ENCODE measurements at regions not wholly inside any gene's neighbourhood (a gene's known extent, or its start where the extent isn't known, plus 50 kb on each side); places are given as distances from the start of the nearest gene placed in this dataset.
"Not testable (repeated sequence)": the region's sequence is repeated elsewhere in the genome, so short reads cannot be mapped to it uniquely, and the experiment has no call there.

DNA sequence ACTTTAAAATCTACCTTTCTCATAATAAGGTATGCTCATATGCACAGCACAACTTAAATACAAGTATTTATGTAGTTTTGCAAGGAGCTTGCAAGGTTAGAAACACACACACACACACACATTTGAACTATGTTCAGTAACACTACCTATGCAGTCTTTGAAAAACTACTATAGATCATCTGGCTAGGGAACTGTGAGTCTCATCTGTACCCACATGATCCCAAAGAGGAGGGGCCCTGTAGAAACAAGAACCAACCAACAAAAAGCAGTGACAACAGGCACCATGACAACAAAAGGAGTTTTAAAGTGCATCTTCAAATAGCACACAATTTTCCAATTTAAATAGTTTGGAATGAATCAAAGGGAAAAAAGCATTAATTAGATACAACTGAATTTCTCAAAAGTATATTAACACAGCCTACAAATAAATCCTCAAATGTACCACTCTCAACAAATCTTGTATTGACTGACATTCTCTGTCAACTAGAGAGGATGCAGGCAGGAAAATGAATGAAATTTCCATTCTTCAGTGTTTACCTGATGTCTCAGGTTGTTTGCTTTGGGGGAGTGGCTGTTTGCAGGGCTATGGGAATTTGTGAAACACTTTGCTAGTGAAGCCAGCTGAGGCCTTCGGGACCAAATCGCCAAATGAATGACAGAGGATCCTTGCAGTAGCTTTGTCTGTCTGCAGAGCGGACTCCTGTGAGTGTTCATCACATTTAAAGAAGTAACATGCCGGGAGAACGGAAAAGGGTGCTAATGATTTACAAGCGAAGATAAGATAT lies 297.6 kb downstream of the BCL2L11 start:
- H3K4me3 ChIP-seq, H3K27ac ChIP-seq: not testable (repeated sequence)

DNA sequence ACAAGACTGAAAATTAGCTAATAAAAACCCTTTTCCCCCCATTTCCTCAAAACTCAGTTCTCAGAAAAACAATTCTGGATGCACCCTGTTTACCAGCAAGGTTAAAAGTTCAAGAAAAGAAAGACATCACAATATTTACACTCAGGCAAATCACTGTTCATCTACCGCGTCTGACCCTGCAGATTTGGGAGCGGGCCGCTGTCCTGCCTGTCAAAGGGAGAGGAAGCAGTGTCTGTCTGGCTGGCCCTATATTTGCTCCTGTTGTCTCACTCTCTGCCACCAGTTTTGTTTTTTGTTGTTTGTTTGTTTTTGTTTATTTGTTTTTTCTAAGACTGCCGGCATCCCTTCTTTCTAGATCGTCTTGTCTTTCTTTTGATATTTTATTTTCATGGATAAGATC lies 299.4 kb downstream of the BCL2L11 start:
- not testable (repeated sequence) for H3K4me3 ChIP-seq, H3K27ac ChIP-seq

DNA sequence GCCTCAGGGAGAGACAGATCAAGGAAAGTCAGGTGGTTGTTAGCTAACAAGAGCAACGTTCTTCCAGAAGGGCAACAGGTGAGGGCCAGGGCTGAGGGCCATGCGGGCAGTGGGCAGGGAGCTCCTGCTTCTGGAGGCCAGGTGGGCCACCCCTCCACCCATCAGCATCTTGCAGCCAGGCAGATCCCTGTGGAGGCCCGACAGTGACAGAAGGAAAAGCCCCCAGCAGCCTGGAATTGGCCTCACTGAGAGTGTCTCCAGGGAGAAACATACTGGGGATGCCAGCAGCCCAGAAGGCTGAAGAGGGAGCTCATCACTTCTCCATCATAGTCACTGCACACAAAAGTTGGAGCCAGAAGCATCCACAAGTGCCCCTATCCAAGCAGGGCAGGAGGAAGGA lies 300.1 kb downstream of the BCL2L11 start:
- H3K4me3 ChIP-seq = not testable (repeated sequence)
- H3K27ac ChIP-seq = peak overlapping the region in 2 of 21 experiments; percentile 30 to 54

DNA sequence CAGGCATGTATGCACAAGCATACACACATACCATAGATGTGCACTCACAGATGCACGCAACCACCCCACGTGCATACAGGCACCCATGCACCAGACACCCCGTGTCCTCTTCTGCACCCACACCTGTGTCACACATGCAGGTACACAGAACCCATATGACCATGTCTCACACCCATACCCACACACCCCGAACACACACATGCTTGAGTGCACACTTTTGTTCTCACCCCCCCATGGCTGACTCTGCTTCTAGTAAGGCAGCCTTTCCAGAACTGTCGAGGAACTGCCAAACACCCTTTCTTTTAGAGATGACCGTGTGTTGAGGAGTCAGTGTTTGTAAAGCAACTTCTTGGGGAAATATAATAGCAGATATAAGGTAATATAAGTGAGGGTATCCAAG lies 301.2 kb downstream of the BCL2L11 start:
- not testable (repeated sequence) for H3K27ac ChIP-seq, H3K4me3 ChIP-seq

DNA sequence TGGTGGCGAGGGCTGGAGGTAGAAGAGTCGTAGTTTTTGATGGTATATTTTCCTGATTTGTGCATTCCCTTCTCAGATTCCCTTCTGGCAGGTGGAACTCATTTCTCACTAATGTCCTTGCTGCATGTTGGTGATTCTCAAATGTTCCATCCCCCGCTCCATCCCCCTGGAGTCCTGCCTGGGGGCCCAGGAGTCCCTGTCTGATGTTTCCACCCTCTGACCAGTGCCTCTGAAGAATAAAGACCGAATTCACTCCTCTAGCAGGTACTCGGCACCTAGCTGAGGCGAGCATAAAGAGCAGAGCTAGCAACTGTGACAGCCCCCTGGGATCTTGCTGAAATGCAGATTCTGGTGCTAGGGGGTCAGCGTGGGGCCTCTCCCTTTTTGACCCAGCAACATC lies 301.8 kb downstream of the BCL2L11 start:
- H3K4me3 ChIP-seq = not testable (repeated sequence)
- H3K27ac ChIP-seq = peak overlapping the region in 1 of 21 experiments; percentile 0

DNA sequence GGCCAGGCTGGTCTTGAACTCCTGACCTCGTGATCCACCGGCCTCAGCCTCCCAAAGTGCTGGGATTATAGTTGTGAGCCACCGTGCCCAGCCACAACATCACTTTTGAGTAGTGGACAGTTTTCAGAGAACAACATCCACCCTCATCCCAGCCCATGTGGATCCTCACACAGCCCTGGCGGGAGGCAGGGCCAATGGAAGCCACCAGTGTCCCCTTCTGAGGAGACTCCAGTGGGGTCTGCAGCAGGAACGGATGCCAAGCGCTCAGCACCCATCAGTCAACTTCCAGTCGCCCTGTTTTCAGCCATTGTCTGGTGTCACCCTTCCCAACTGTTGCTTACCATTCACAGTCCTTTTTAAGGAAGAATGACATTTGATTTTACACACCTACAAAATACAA lies 302.5 kb downstream of the BCL2L11 start:
- H3K4me3 ChIP-seq = not testable (repeated sequence)
- peak overlapping the region in 1 of 21 experiments; percentile 0 for H3K27ac ChIP-seq

DNA sequence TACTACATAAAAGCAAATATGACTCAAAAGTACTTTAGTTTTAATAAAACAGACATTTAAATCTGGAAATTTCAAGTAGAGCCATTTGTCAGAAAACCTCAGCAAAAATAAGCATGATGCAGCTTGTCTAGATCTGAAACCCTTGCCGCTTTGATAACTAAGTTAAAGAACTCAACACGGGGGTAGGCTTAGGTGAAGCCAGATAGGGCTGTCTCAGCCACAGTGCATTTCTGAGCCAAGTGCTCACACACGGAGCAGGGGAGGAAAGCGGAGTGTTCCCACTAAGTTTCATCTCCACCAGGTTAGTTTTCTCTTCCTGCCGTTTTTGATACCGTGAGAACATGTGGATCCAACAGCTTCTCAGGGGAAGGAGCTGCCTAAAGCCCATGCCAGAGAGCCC lies 303.5 kb downstream of the BCL2L11 start:
- not testable (repeated sequence) for H3K4me3 ChIP-seq
- peak overlapping the region in 2 of 21 experiments; percentile 63 to 85 for H3K27ac ChIP-seq

DNA sequence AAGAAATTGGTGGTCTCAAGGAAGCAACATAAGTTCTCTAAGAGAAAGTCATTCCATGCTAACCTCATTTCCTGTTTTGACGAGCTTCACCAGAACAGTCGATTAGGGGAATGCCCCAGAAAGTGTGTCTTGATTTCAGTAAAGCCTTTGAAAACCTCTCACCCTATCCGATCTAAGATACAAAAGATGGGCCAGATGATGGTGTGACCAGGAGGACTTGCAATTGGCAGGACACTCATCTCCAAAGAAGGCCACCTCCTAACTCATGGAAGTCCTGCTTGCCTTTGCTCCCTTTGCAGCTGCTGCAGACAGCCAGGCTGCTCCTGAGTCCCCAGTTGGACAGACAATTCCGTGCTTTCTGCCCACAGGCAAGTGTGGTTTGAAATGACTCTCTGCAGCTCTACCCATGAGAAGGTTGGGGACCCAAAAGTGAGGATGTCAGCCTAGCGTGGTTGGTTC lies 304.2 kb downstream of the BCL2L11 start:
- H3K4me3 ChIP-seq = not testable (repeated sequence)
- peak overlapping the region in 7 of 21 experiments; percentile 1 to 85 (median 53) for H3K27ac ChIP-seq

DNA sequence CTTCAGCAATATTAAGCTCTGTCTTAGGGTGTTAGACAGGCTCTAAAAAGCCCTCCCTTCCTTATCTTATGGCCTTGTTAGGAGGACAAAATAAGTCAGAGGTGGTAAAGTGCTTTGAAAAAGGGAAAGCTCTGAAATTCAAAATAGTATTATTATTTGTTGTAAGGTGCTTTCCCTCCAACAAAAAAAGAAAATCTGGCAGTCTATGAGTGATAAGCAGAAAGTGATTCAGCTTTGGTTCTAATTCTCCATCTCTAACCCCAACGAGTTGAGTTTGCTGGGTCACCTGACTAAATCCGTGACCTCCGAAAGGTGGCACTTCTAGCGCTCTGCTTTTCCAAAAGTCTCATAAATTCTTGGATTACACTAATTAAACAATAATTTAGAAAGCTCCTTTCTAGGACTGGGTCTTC lies 305.1 kb downstream of the BCL2L11 start:
- H3K27ac ChIP-seq = peak overlapping the region in 4 of 21 experiments; percentile 7 to 85 (median 64)
- not testable (repeated sequence) for H3K4me3 ChIP-seq

DNA sequence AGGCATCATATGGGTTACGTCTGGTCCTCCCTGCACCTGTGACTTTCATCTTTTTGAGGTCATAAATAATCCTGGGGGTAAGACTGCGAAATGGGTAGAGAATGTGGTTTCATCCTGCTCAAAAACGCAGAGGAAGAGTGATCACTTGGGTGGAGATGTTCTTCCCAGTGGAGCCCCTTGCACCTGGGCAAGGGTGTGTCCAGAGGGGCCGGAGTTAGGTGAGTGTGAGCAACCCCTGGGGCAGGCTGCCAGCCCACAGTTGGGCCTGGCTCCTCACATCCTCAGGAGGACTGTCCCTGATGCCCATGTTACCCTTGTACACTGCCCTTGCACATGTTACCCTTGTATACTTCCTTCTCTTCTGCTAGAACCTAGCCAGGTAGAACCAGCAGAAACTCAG lies 306.6 kb downstream of the BCL2L11 start:
- H3K27ac ChIP-seq, H3K4me3 ChIP-seq: not testable (repeated sequence)

DNA sequence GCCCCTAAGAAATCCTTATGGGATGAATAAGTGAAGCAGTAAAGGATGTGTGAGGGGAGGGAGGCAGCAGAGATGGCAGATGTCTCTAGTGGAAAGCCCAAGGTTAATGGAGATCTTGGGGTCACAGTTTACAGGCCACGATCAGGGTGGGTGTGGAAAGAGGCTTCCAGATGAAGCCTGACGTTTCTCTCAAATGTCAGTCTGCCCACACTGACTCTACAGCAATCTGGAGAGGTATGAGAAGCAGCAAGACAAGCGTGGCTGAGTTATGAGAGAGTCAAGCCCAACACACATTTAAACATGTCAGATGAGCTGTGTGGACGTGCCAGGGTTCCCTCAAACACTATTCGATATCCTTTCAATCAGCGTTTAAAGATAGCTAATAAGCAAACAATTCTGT lies 308.2 kb downstream of the BCL2L11 start:
- H3K27ac ChIP-seq = peak overlapping the region in 2 of 21 experiments; percentile 3 to 47

DNA sequence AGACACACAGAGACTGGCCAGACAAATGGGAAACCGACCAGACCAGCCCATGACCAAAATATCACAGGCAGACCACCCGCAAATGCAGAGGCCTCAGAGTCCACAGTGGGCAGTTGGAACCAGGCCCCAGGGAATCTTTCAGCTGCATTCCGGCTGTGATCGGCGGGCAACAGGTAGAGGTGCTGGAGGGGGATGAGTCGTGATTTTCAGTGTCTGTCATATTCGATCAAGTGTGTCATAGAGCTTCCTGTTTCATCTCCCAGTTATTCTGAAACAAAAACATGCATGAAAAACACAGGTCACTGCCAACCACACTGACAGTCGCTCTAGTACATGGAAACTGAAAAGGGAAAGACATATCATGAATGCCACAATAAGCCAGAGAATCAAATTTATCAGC lies 308.6 kb downstream of the BCL2L11 start:
- H3K4me3 ChIP-seq = not testable (repeated sequence)
- H3K27ac ChIP-seq = peak overlapping the region in 2 of 21 experiments; percentile 3 to 47

More for the DNA sequence above, 308.2 kb downstream of the BCL2L11 start:
- H3K4me3 ChIP-seq = not testable (repeated sequence)

DNA sequence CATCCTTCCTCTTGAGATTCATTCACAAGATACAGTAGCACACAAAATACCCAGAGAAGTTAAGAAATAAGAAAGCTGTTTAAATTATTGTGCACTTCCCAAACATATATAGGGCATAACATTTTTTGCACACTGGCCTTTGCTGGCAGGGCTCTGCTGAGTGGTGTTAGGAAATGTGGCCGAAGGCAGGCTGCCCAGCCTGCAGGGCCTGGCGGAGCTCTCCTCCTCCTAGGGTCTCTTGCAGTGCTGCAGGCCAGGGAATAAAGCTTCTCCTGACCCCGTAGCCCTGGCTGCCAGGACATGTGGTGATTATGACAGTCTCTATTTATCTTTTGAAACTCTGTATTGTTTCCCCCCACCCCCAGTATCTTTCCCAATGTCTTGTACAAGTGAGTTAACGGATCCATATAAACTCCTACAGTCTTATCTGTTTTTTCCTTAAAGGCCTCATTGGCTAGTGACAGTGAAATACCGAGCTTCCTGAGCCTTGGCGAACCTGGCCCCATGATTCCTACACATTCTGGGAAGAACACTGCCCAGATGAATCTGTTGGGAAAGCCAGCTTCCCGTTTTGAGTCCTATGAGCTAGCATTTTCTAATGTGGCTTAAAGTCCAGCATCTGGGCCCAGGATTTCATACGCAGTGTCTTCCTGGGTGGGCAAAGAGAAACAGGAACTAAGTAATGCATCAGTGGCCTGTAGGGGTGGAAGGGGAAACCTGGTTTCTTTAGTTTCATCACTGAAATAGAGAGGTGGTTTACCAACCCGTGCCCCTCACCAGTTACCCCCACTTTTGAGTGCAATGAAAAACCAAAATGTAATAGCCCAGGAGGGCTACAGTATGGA lies 310.3 kb downstream of the BCL2L11 start:
- H3K4me3 ChIP-seq, H3K27ac ChIP-seq: not testable (repeated sequence)

DNA sequence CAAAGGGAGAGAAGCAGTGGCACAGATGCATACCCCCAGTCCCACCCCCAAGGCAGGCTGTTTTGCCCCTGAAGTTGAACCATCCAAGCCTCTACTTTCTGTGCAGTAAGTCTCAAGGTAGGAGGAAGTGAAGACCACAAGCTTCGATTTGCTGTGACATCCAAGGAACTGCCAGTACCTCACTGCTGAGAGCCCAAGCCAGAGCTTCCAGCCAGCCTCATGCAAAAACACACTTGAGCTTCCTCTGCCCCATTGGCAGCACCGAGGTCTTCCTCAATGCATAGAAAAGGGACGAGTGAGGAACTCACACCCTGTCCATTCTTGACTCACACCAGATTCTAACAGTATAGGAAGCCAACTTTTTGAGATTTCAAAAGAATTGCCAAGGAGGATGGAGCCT lies 311.7 kb downstream of the BCL2L11 start:
- not testable (repeated sequence) for H3K27ac ChIP-seq

DNA sequence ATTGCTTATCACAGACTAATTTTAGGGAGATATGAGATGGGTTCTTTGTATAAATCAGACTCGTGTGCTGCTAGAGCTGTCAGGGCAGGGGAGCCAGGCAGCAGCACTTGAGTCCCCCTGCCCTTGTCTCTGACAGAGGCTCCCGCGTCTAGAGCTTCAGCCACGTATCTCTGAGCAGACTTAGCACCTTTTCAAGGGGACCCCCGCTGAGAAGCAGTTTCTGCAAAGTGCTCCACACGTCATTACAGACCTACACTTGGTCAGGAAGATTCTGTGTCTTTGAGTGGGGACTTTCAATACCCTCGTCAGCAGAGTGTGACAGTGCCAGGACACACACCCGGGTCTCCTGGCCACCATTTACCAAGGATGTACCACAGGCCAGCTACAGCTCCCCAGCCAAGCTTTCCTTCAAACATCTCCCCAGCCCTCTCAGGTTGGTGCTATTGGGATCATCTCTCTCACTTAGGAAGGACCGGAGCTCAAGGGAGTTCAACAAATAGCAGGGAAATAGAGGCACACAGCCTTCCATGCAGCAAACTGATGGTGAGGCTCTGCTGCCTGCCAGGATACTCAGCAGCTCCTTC lies 312.3 kb downstream of the BCL2L11 start:
- H3K4me3 ChIP-seq = not testable (repeated sequence)
- peak overlapping the region in 1 of 21 experiments; percentile 55 for H3K27ac ChIP-seq

More for the DNA sequence above, 311.7 kb downstream of the BCL2L11 start:
- H3K4me3 ChIP-seq = not testable (repeated sequence)

DNA sequence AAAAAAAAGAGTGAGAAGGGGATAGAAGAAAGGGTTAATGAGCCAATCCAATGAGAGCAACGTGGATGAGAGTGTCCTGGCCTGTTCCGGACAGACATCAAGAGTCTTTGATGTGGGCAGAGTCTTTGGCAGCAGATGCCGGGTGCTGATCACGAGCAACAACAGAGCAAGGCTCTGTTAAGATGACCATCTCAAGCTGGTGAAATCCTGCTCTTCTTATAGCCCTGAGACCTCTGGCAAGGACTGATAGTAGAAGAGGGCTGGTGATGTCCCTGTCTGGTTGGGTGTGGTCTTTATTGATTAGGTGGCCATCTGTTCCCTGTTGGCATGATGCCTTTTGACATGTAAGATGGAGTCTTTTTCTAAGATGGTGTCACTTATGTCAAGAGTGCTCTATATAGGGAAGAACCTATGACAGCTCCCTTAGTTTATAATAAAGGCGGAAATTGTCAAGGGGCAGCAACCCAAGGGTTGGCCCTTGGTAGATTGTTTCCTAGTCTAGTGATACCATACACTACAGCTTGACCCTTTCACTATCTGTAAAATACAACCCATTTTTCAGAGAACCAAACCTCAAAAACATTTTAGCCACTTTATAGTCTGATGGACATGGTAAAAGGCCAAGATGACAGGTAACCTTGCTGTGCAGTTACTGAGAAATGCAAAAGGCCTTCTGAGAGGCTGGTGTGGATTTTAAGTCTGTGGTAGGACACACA lies 313.3 kb downstream of the BCL2L11 start:
- H3K4me3 ChIP-seq, H3K27ac ChIP-seq: not testable (repeated sequence)

DNA sequence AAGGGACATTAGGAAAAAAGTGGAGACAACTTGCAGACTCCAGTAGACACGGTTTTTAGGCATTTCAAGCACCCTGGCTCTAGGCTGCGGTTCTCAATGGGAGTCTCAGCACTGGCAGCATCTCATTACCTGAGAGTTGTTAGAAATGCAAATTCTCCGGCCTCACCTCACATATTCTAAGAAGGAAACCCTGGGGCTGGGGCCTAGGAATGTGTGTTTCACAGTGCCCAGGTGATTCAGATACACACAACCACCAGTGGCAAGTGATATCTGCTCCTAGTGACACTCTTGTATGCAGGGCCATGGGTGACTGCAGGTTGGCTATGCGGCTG lies 313.9 kb downstream of the BCL2L11 start:
- not testable (repeated sequence) for H3K4me3 ChIP-seq, H3K27ac ChIP-seq

DNA sequence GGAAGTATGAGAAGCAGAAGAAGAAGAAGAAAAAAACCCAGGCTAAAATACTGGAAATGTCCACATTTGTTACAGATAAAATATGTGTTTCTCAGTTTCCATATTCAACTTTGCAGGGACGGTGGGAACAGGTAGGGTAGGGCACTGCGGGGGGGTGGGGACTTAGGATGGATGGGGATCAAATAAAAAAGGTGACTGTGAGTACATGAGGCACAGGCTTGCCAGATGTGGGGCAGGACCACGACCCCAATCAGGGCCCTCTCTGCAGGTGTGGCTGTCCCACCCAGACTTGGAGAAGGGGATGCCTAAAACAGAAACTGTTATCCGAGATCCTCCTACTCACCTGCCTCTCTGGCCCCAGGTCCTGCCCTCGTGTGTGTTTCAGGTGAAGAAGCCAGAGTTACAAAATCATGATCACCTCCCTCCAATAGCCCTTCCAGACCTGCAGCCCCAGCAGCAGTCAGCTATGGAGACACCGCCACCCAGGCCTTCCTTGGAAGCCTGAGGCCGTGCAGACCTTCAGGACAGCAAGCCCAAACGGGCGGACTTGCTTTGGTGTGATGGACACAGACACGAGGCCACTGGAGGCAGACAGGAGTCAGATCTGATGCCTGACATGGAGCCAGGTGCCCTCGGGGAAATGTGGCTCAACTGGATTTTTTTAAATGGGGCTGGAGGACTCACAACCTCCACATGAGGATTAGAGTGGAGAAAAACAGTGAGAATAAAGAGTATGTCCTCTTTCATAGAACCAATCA lies 315.0 kb downstream of the BCL2L11 start:
- H3K4me3 ChIP-seq, H3K27ac ChIP-seq: not testable (repeated sequence)

DNA sequence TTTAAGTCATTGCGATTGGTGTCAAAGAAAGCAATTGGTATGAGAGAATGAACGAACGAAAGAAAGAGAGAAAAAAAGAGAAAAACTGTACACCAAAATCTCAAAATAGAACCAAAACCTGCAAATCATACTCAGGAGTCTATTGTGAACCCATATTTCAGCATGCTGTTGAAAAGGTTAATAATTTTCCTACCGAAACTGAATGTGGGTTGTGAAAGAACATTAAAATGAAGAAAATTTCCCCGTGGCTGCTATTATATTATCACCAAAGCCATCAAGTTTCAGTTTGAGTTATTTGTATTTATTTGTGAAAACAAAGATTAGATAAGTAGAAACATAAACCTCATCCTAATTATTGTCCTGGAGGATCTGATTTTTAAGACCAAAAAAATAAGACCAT lies 315.7 kb downstream of the BCL2L11 start:
- not testable (repeated sequence) for H3K27ac ChIP-seq, H3K4me3 ChIP-seq

Data from skin epidermis (tissue), 12 donors.